Ascending aorta (tissue), 2 donors: ENCODE measurements at regions not wholly inside any gene's neighbourhood (a gene's known extent, or its start where the extent isn't known, plus 50 kb on each side); places are given as distances from the start of the nearest gene placed in this dataset.

ENCODE experiments used
- DNase-seq, 2 donors: peaks; one replicate each; pipeline ENCODE4 v3.0.0-alpha.2; 2019; ENCODE audit warnings: low spot score in 2 of 2
- H3K27ac ChIP-seq, 2 donors: fragments of 200-600 bp; sonication (generic); one replicate each; pipeline ENCODE4 v1.5.1; 2016 to 2017; ENCODE audit warnings: mild to moderate bottlenecking in 1 of 2
- H3K27me3 ChIP-seq: fragments of 200-600 bp; sonication (generic); one replicate; pipeline ENCODE4 v1.5.1; 2017
- H3K36me3 ChIP-seq, 2 donors: fragments of 200-600 bp; sonication (generic); one replicate each; pipeline ENCODE4 v1.5.1; 2016
- H3K4me1 ChIP-seq, 2 donors: fragments of 200-600 bp; sonication (generic); one replicate each; pipeline ENCODE4 v1.5.1; 2016 to 2017; ENCODE audit warnings: mild to moderate bottlenecking in 1 of 2
- H3K4me3 ChIP-seq, 2 donors: fragments of 200-600 bp; sonication (generic); one replicate each; pipeline ENCODE4 v1.5.1; 2016 to 2017; ENCODE audit warnings: mild to moderate bottlenecking in 1 of 2
- H3K9me3 ChIP-seq, 2 donors: fragments of 200-600 bp; sonication (generic); one replicate each; pipeline ENCODE4 v1.5.1; 2016
- intact Hi-C: fragments of 100-400 bp; cut with DNase I; formaldehyde crosslinking; loops from one replicate; pipeline ENCODE4 v1.15.1; 2023
- TF ChIP-seq, protein P1 (sequence below), 3 experiments: fragments of 200-600 bp in 2 of 3; fragments of 450-650 bp in 1 of 3; sonication (generic) in 2 of 3; IDR thresholded peaks; one replicate each; pipeline ENCODE4 v1.5.1; 2016 to 2019; ENCODE audit warnings: antibody characterized with exemption in 3 of 3, mild to moderate bottlenecking in 1 of 3, moderate library complexity in 1 of 3

DNA sequence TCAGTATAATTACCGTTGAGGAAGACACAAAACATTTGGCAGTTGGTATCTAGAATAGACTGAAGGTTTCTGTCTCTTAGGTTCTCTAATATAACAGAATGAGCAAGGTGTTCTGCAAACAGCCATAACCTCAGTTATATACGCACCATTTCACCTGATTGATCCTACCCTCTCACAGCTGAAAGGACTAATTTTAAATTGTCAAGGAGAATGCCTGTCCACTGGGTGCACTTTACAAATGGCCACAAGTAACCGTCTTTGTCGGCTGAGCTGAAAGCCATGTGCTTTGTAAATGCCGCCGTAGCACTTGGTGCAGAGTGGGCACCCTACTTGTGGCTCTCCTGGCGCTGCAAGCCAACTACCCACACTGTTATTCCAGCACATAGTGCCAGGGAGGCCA, 466.3 kb downstream of the AACS start:
- Histone ChIP-seq H3K4me1 (no peaks in the 10 kb centered on the region), H3K27ac (no peak overlapping the region), H3K36me3 (no peaks in the 10 kb centered on the region), H3K27me3 (no peaks in the 10 kb centered on the region), H3K9me3 (no peaks in the 10 kb centered on the region), H3K4me3 (no peak overlapping the region)
- no peak for DNase-seq
- TF ChIP-seq, protein P1, sequence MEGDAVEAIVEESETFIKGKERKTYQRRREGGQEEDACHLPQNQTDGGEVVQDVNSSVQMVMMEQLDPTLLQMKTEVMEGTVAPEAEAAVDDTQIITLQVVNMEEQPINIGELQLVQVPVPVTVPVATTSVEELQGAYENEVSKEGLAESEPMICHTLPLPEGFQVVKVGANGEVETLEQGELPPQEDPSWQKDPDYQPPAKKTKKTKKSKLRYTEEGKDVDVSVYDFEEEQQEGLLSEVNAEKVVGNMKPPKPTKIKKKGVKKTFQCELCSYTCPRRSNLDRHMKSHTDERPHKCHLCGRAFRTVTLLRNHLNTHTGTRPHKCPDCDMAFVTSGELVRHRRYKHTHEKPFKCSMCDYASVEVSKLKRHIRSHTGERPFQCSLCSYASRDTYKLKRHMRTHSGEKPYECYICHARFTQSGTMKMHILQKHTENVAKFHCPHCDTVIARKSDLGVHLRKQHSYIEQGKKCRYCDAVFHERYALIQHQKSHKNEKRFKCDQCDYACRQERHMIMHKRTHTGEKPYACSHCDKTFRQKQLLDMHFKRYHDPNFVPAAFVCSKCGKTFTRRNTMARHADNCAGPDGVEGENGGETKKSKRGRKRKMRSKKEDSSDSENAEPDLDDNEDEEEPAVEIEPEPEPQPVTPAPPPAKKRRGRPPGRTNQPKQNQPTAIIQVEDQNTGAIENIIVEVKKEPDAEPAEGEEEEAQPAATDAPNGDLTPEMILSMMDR (IDR thresholded peaks at IDR 0.05) = no peak
- intact Hi-C loops = loop anchor here (5.0 kb wide), 1 partner anchor 1216 kb away; no protein-coding TSS in a partner anchor

DNA sequence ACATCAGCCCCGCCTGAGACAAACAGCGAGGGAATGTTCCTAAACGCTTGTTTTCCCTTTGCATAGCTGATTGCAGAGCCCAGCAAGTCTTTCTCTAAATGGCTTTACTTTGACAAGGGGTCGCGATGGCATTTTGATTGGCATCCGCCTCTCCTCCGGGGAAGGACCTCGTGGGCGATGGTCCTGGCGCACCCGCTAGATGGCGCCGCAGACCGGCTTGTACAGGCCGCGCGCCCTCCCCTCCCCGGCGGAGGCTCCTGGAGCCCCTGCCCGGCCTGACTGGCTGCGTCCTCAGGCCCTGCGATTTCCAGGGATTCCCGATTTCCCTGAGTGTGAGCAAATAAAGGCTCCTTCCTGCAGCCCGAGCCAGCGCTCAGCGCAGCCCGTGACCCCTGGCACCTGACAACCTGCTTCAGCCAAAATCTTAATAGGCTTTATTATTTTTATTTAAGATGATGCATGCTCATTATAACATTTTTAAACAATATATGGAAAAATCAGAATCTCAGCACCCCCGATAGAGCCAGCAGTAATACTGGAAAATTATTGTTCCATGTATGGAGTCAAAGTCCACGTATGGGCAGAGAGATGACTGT, 468.3 kb downstream of the AACS start:
- Histone ChIP-seq H3K4me1 (no peaks in the 10 kb centered on the region), H3K27me3 (no peaks in the 10 kb centered on the region), H3K4me3 (no peak overlapping the region), H3K9me3 (no peaks in the 10 kb centered on the region), H3K27ac (no peak overlapping the region), H3K36me3 (no peaks in the 10 kb centered on the region)
- intact Hi-C loops = loop anchor here (5.0 kb wide), 1 partner anchor 1214 kb away; no protein-coding TSS in a partner anchor
- TF ChIP-seq, protein P1 (IDR thresholded peaks at IDR 0.05) = peak; percentile 27 to 66 (median 36)
- no peak for DNase-seq

DNA sequence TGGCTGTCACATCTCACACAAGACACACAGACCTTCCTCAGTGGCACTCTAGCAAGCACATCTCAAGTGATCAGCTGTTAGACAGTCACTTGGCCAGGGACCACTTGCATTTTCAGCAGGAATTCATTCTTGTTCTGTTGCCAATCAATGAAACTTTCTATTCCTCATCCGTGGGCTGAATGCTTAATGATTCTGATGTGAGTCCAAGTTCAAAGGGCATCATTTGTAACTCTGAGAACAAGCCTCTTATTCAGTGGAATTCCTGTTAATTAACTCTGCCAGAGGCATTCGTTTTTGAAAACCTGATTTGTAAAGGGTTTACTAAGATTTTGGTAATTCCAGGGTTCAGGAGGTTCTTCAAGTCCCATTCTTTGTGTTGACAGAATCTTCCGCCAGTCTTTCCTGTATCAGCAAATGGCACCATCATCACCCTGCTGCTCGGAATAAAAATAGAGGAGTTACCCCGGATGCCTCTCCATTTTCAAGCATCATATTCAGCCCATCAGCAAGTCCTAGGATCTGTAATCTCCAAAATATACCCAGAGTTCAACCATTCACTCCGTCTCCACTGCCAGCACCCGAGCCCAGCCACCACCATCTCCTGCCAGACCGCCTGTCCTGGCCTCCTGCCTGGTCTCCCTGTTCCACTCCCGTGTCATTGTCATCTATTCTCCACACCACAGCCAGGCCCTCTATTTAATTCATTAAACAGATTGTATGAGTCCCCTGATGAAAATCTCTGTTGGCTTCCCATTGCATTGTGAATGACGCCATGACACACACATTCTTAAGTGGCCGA, 473.4 kb downstream of the AACS start:
- Histone ChIP-seq H3K9me3 (no peaks in the 10 kb centered on the region), H3K4me1 (no peaks in the 10 kb centered on the region), H3K36me3 (no peaks in the 10 kb centered on the region), H3K27me3 (no peaks in the 10 kb centered on the region), H3K4me3 (no peak overlapping the region), H3K27ac (no peak overlapping the region)
- DNase-seq = no peak
- intact Hi-C loops = no loop called here
- TF ChIP-seq, protein P1 (IDR thresholded peaks at IDR 0.05) = no peak

- no peaks in the 10 kb centered on the region for H3K9me3 ChIP-seq
- H3K27me3 ChIP-seq = no peaks in the 10 kb centered on the region
- H3K4me1 ChIP-seq = no peaks in the 10 kb centered on the region
- intact Hi-C loops = no loop called here
- no peak overlapping the region for H3K27ac ChIP-seq
- TF ChIP-seq, protein P1 (IDR thresholded peaks at IDR 0.05) = no peak
- no peaks in the 10 kb centered on the region for H3K36me3 ChIP-seq
- DNase-seq = no peak
- no peak overlapping the region for H3K4me3 ChIP-seq
Observed at GRCh38 chr12:125540580-125541204, 475.5 kb downstream of the AACS start.

- intact Hi-C loops = no loop called here
- Histone ChIP-seq H3K27ac (no peak overlapping the region), H3K4me1 (no peaks in the 10 kb centered on the region), H3K9me3 (no peaks in the 10 kb centered on the region), H3K27me3 (no peaks in the 10 kb centered on the region), H3K4me3 (no peak overlapping the region), H3K36me3 (no peaks in the 10 kb centered on the region)
- TF ChIP-seq, protein P1 (IDR thresholded peaks at IDR 0.05) = no peak
- DNase-seq = no peak
Observed at GRCh38 chr12:125544960-125545359, 479.7 kb downstream of the AACS start.
